OCI-LY7 (cell line): ENCODE measurements at regions not wholly inside any gene's neighbourhood (a gene's known extent, or its start where the extent isn't known, plus 50 kb on each side); places are given as distances from the start of the nearest gene placed in this dataset.

Source experiments
- BruUV-seq: library from RNA; stranded (reverse); fragments of 400-500 nt; replicated peaks from 2 replicates; lab custom pipeline; 2021; lab: Mats Ljungman, UMichigan
- CTCF ChIA-PET: fragments of 300-600 bp; sonication (Branson Sonifier 250); formaldehyde crosslinking; loops from one replicate; lab custom pipeline; 2022; ENCODE audit warnings: antibody characterized with exemption; ENCODE audit not compliant: unreplicated experiment; lab: Charles Lee
- POLR2A ChIA-PET: fragments of 300-600 bp; sonication (Branson Sonifier 250); formaldehyde crosslinking; loops from one replicate; lab custom pipeline; 2022; ENCODE audit warnings: antibody characterized with exemption; lab: Charles Lee
- DNase-seq: peaks from one replicate; pipeline ENCODE4 v3.0.0-alpha.2; 2015; ENCODE audit warnings: low spot score
- H2AFZ ChIP-seq: fragments of 200-600 bp; sonication (generic), shearing (Covaris generic); 2 replicates; pipeline ENCODE4 v1.6.1; 2014; ENCODE audit warnings: mild to moderate bottlenecking, antibody characterized with exemption, low read length, moderate library complexity
- H3K27ac ChIP-seq: fragments of 200-600 bp; sonication (generic); 2 replicates; pipeline ENCODE4 v1.5.1; 2014; ENCODE audit warnings: mixed run types, low read depth, mild to moderate bottlenecking, moderate library complexity, low read length, inconsistent platforms; ENCODE audit not compliant: poor library complexity, severe bottlenecking
- H3K36me3 ChIP-seq: fragments of 200-600 bp; sonication (generic); 2 replicates; pipeline ENCODE4 v1.6.1; 2014; ENCODE audit warnings: mild to moderate bottlenecking, antibody characterized with exemption, low read length, moderate library complexity, mixed read lengths; ENCODE audit not compliant: insufficient read depth
- H3K4me1 ChIP-seq: fragments of 200-600 bp; sonication (generic); 2 replicates; pipeline ENCODE4 v1.5.1; 2014; ENCODE audit warnings: mild to moderate bottlenecking, low read length; ENCODE audit not compliant: insufficient read depth, poor library complexity, severe bottlenecking
- H3K4me2 ChIP-seq: fragments of 200-600 bp; sonication (generic); 2 replicates; pipeline ENCODE4 v1.6.1; 2014; ENCODE audit warnings: mild to moderate bottlenecking, low read length
- H3K4me3 ChIP-seq: fragments of 200-600 bp; sonication (generic); 2 replicates; pipeline ENCODE4 v1.5.1; 2014; ENCODE audit warnings: mild to moderate bottlenecking, low read depth, low read length; ENCODE audit not compliant: poor library complexity, severe bottlenecking
- H3K79me2 ChIP-seq: fragments of 200-600 bp; sonication (generic); 2 replicates; pipeline ENCODE4 v1.6.1; 2016; ENCODE audit warnings: low read depth, mild to moderate bottlenecking, low read length, moderate library complexity, mixed read lengths; ENCODE audit not compliant: insufficient read depth
- H3K9me2 ChIP-seq: fragments of 200-600 bp; sonication (generic); 2 replicates; pipeline ENCODE4 v1.6.1; 2016; ENCODE audit warnings: mild to moderate bottlenecking, low read length, mixed read lengths; ENCODE audit not compliant: insufficient read depth
- H3K9me3 ChIP-seq: fragments of 200-600 bp; sonication (generic); 2 replicates; pipeline ENCODE4 v1.6.1; 2014; ENCODE audit warnings: mild to moderate bottlenecking, mixed run types, low read length, mixed read lengths
- H4K20me1 ChIP-seq: fragments of 200-600 bp; sonication (generic); 2 replicates; pipeline ENCODE4 v1.6.1; 2014; ENCODE audit warnings: mild to moderate bottlenecking, antibody characterized with exemption, low read length, moderate library complexity, mixed read lengths; ENCODE audit not compliant: insufficient read depth
- EZH2phosphoT487 ChIP-seq: fragments of 200-600 bp; sonication (generic); IDR thresholded peaks from 2 replicates; pipeline ENCODE4 v1.6.1; 2018; ENCODE audit warnings: low read depth, borderline replicate concordance, mild to moderate bottlenecking, mixed run types, antibody characterized with exemption, low read length, moderate library complexity, mixed read lengths
- intact Hi-C: fragments of 100-400 bp; cut with micrococcal nuclease; formaldehyde crosslinking; loops from one replicate; pipeline ENCODE4 v1.10.0; 2022; ENCODE audit not compliant: unreplicated experiment
- TF ChIP-seq, protein P1 (sequence below): fragments of 200-600 bp; sonication (generic); conservative IDR thresholded peaks from 2 replicates; pipeline ENCODE4 v1.5.1; 2014; ENCODE audit warnings: mild to moderate bottlenecking, antibody characterized with exemption, low read length, moderate library complexity, mixed read lengths

GRCh38 chr2:7394195-7394594 is 477.0 kb downstream of the RNF144A start:
- no peak for TF ChIP-seq EZH2phosphoT487
- TF ChIP-seq, protein P1, sequence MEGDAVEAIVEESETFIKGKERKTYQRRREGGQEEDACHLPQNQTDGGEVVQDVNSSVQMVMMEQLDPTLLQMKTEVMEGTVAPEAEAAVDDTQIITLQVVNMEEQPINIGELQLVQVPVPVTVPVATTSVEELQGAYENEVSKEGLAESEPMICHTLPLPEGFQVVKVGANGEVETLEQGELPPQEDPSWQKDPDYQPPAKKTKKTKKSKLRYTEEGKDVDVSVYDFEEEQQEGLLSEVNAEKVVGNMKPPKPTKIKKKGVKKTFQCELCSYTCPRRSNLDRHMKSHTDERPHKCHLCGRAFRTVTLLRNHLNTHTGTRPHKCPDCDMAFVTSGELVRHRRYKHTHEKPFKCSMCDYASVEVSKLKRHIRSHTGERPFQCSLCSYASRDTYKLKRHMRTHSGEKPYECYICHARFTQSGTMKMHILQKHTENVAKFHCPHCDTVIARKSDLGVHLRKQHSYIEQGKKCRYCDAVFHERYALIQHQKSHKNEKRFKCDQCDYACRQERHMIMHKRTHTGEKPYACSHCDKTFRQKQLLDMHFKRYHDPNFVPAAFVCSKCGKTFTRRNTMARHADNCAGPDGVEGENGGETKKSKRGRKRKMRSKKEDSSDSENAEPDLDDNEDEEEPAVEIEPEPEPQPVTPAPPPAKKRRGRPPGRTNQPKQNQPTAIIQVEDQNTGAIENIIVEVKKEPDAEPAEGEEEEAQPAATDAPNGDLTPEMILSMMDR: peak; percentile 52; the same call in 1 of the 2 replicates
- no TSS peak for BruUV-seq

DNA sequence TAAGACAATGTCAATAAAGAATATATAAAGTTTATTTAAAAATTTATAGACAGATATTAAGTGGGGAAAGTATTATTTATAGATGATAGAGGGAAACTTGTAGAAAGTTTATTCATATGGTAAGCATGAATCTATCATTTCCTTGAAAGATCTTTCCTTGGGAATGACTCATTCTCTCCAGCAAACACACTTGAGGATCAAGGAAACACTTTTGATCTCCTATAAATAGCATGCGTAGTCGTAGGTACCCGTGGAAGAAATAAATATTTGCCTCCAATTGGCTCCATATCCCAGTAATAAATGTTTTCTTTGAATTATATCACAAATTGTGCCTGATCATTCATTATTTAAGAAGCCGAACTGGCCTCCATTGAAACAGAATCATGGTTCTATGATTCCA is 483.4 kb downstream of the RNF144A start:
- no TSS peak for BruUV-seq
- Histone ChIP-seq H3K79me2 (no peaks in the 10 kb centered on the region), H3K9me2 (no peaks in the 10 kb centered on the region), H4K20me1 (no peaks in the 10 kb centered on the region), H2AFZ (no peak overlapping the region), H3K9me3 (no peaks in the 10 kb centered on the region), H3K4me2 (no peak overlapping the region), H3K4me1 (no peaks in the 10 kb centered on the region), H3K27ac (no peak overlapping the region), H3K36me3 (no peaks in the 10 kb centered on the region), H3K4me3 (no peak overlapping the region)
- CTCF ChIA-PET: no interaction called here
- TF ChIP-seq, protein P1: no peak
- TF ChIP-seq EZH2phosphoT487: no peak
- POLR2A ChIA-PET: no interaction called here
- no peak for DNase-seq
- intact Hi-C loops: no loop called here

More at GRCh38 chr2:7394195-7394594, 477.0 kb downstream of the RNF144A start:
- intact Hi-C loops: no loop called here
- DNase-seq: peak; percentile 11
- Histone ChIP-seq H3K9me2 (no peaks in the 10 kb centered on the region), H3K9me3 (no peaks in the 10 kb centered on the region), H4K20me1 (no peaks in the 10 kb centered on the region), H3K4me1 (no peaks in the 10 kb centered on the region), H3K4me2 (no peak overlapping the region), H3K36me3 (no peaks in the 10 kb centered on the region), H3K27ac (no peak overlapping the region), H3K79me2 (no peaks in the 10 kb centered on the region), H3K4me3 (no peak overlapping the region), H2AFZ (no peak overlapping the region)
- CTCF ChIA-PET: no interaction called here
- POLR2A ChIA-PET: no interaction called here

- Histone ChIP-seq H2AFZ (no peak overlapping the region), H3K9me3 (no peaks in the 10 kb centered on the region), H4K20me1 (no peaks in the 10 kb centered on the region), H3K4me2 (no peak overlapping the region), H3K27ac (no peak overlapping the region), H3K4me3 (no peak overlapping the region), H3K36me3 (no peaks in the 10 kb centered on the region), H3K79me2 (no peaks in the 10 kb centered on the region), H3K9me2 (no peaks in the 10 kb centered on the region), H3K4me1 (no peaks in the 10 kb centered on the region)
- POLR2A ChIA-PET: interaction anchor here (0.6 to 1.8 kb wide), 3 partner anchors 11 to 200 kb away, joined by 3 to 4 read pairs (median 3); no protein-coding TSS in a partner anchor
- TF ChIP-seq, protein P1: no peak
- DNase-seq: no peak
- CTCF ChIA-PET: no interaction called here
- BruUV-seq: no TSS peak
- intact Hi-C loops: no loop called here
Measured at GRCh38 chr2:7403092-7403775, 486.0 kb downstream of the RNF144A start.
